CD14-positive monocyte (primary cell): ENCODE measurements at regions not wholly inside any gene's neighbourhood (a gene's known extent, or its start where the extent isn't known, plus 50 kb on each side); places are given as distances from the start of the nearest gene placed in this dataset.

ENCODE experiments used
- DNase-seq, 3 donors: peaks; one replicate each; pipeline ENCODE4 v3.0.0-alpha.2; 2011 to 2022
- H2AFZ ChIP-seq: 2 replicates; pipeline ENCODE4 v1.6.0; 2012; ENCODE audit warnings: mild to moderate bottlenecking, low read depth, low read length, inconsistent platforms; ENCODE audit not compliant: insufficient read depth, poor library complexity, severe bottlenecking
- H3K27ac ChIP-seq, 2 donors: 1 replicate in 1 of 2; 2 replicates in 1 of 2; pipeline ENCODE4 v1.5.1; 2012 to 2013; ENCODE audit warnings: low read length in 2 of 2, control low read depth in 1 of 2, inconsistent platforms in 1 of 2, low read depth in 1 of 2, mild to moderate bottlenecking in 1 of 2
- H3K27me3 ChIP-seq, 2 donors: one replicate each; pipeline versions ENCODE4 v1.6.0 to v1.6.1; 2011 to 2013; ENCODE audit warnings: low read length in 2 of 2; ENCODE audit not compliant: control insufficient read depth in 2 of 2, insufficient read depth in 2 of 2
- H3K36me3 ChIP-seq, 2 donors: replicated peaks in 1 of 2; 1 replicate in 1 of 2; 2 replicates in 1 of 2; pipeline versions ENCODE4 v1.5.1 to v1.6.1; 2012 to 2013; ENCODE audit warnings: low read length in 2 of 2, control low read depth in 1 of 2, inconsistent platforms in 1 of 2, mild to moderate bottlenecking in 1 of 2; ENCODE audit not compliant: insufficient read depth in 2 of 2, control insufficient read depth in 1 of 2
- H3K4me1 ChIP-seq, 2 donors: 1 replicate in 1 of 2; 2 replicates in 1 of 2; pipeline versions ENCODE4 v1.5.1 to v1.6.1; 2012 to 2013; ENCODE audit warnings: low read length in 2 of 2, control low read depth in 1 of 2, inconsistent platforms in 1 of 2, mild to moderate bottlenecking in 1 of 2, moderate library complexity in 1 of 2; ENCODE audit not compliant: insufficient read depth in 2 of 2, control insufficient read depth in 1 of 2
- H3K4me2 ChIP-seq: replicated peaks from 2 replicates; pipeline ENCODE3; 2012; ENCODE audit warnings: low read length, moderate library complexity, mild to moderate bottlenecking; ENCODE audit not compliant: poor library complexity, severe bottlenecking; ENCODE audit errors: extremely low read depth
- H3K4me3 ChIP-seq, 3 experiments: fragments of 200-600 bp in 1 of 3; sonication (generic) in 1 of 3; replicated peaks in 1 of 3; 1 replicate in 2 of 3; 2 replicates in 1 of 3; pipeline ENCODE4 v1.5.1; 2011 to 2013; ENCODE audit warnings: low read length in 3 of 3, mild to moderate bottlenecking in 3 of 3, control low read depth in 2 of 3, low read depth in 2 of 3, inconsistent platforms in 1 of 3, moderate library complexity in 1 of 3
- H3K79me2 ChIP-seq: 2 replicates; pipeline ENCODE4 v1.6.0; 2012; ENCODE audit warnings: mild to moderate bottlenecking, control low read depth, inconsistent platforms, low read length, moderate library complexity; ENCODE audit not compliant: insufficient read depth
- H3K9ac ChIP-seq: 2 replicates; pipeline ENCODE4 v1.6.0; 2017; ENCODE audit warnings: low read length, mild to moderate bottlenecking; ENCODE audit not compliant: insufficient read depth, poor library complexity, severe bottlenecking
- H3K9me3 ChIP-seq, 2 donors: replicated peaks in 1 of 2; 1 replicate in 1 of 2; 2 replicates in 1 of 2; pipeline versions ENCODE4 v1.5.1 to v1.6.1; 2012 to 2013; ENCODE audit warnings: low read length in 2 of 2, control low read depth in 1 of 2; ENCODE audit not compliant: control insufficient read depth in 1 of 2, insufficient read depth in 1 of 2
- H4K20me1 ChIP-seq: 2 replicates; pipeline ENCODE4 v1.6.0; 2012; ENCODE audit warnings: mild to moderate bottlenecking, low read length, control low read depth, moderate library complexity; ENCODE audit not compliant: insufficient read depth
- H3K27ac Mint-ChIP-seq, 7 donors: one replicate each; pipeline ENCODE4 v1.8.0; 2020; ENCODE audit warnings: mild to moderate bottlenecking in 7 of 7, mixed read lengths in 7 of 7, moderate library complexity in 6 of 7, inconsistent platforms in 2 of 7
- H3K27me3 Mint-ChIP-seq, 3 donors: one replicate each; pipeline ENCODE4 v1.8.0; 2021 to 2022; ENCODE audit warnings: low read depth in 3 of 3, mild to moderate bottlenecking in 3 of 3, mixed read lengths in 3 of 3, moderate library complexity in 3 of 3, inconsistent platforms in 1 of 3
- H3K36me3 Mint-ChIP-seq, 2 donors: one replicate each; pipeline ENCODE4 v1.8.0; 2020; ENCODE audit warnings: mixed read lengths in 2 of 2, inconsistent platforms in 1 of 2, mild to moderate bottlenecking in 1 of 2
- H3K4me1 Mint-ChIP-seq: one replicate; pipeline ENCODE4 v1.8.0; 2020; ENCODE audit warnings: mild to moderate bottlenecking, mixed read lengths
- H3K4me3 Mint-ChIP-seq, 2 donors: one replicate each; pipeline ENCODE4 v1.8.0; 2020; ENCODE audit warnings: mild to moderate bottlenecking in 2 of 2, mixed read lengths in 2 of 2, moderate library complexity in 1 of 2
- H3K9me3 Mint-ChIP-seq, 7 donors: one replicate each; pipeline ENCODE4 v1.8.0; 2020 to 2022; ENCODE audit warnings: mixed read lengths in 7 of 7, mild to moderate bottlenecking in 6 of 7, moderate library complexity in 6 of 7, inconsistent platforms in 2 of 7
- CTCF ChIP-seq: fragments of 200-600 bp; IDR thresholded peaks from one replicate; pipeline ENCODE4 v1.8.0; 2022; ENCODE audit warnings: antibody characterized with exemption, mild to moderate bottlenecking
- WGBS: methylation state at CpG from one replicate; pipeline ENCODE4 v1.1.5; 2013; ENCODE audit warnings: missing lambda C conversion rate; ENCODE audit not compliant: insufficient coverage; 5-methylcytosine and 5-hydroxymethylcytosine counted together
- intact Hi-C, 2 donors: fragments of 100-400 bp; cut with micrococcal nuclease; formaldehyde crosslinking; loops; one replicate each; pipeline versions ENCODE4 v1.15.0 to v1.15.1; 2023

GRCh38 chr2:67201521-67201920 is 195.6 kb upstream of the ETAA1 start:
- Mint-ChIP-seq H3K36me3 (no peaks in the 10 kb centered on the region), H3K4me3 (no peak overlapping the region), H3K9me3 (peaks cover 0 to 7% (median 0%) of the 10 kb centered on the region in 7 donors), H3K4me1 (no peaks in the 10 kb centered on the region), H3K27me3 (no peaks in the 10 kb centered on the region), H3K27ac (no peak overlapping the region)
- no peaks in the 10 kb centered on the region for H4K20me1 ChIP-seq
- H3K4me3 ChIP-seq = no peak overlapping the region
- no peaks in the 10 kb centered on the region for H3K79me2 ChIP-seq
- no peak overlapping the region for H3K4me2 ChIP-seq
- no peak overlapping the region for H2AFZ ChIP-seq
- WGBS = 83% methylated on average over 1 of the region's 3 CpGs
- no peaks in the 10 kb centered on the region for H3K4me1 ChIP-seq
- no peak overlapping the region for H3K9ac ChIP-seq
- no peak for TF ChIP-seq CTCF
- no peaks in the 10 kb centered on the region for H3K36me3 ChIP-seq
- intact Hi-C loops = no loop called here
- no peak for DNase-seq
- H3K9me3 ChIP-seq = no peaks in the 10 kb centered on the region
- H3K27me3 ChIP-seq = no peaks in the 10 kb centered on the region
- no peak overlapping the region for H3K27ac ChIP-seq

DNA sequence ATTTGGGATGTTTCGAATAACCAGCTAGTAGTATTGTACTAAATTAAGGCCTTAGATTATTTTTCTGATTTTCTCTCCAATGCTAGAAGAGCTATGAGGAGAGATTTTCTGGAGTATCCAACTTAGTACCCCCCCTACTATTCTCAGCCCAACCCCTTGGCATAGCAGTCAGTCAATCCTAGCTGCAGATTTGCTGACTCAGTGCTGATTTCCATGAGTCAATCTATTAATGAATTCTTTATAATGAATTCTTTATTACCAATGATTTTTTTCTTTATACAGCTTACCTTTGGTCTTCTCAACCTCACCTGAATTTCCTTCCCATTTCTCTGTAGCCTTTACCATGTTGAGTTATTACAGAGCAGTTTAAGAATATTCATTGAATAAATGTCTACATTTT is 192.8 kb upstream of the ETAA1 start:
- no peaks in the 10 kb centered on the region for H4K20me1 ChIP-seq
- no peak overlapping the region for H2AFZ ChIP-seq
- H3K27me3 ChIP-seq = no peaks in the 10 kb centered on the region
- H3K9me3 ChIP-seq = no peaks in the 10 kb centered on the region
- H3K79me2 ChIP-seq = no peaks in the 10 kb centered on the region
- H3K4me3 ChIP-seq = no peak overlapping the region
- DNase-seq = no peak
- H3K9ac ChIP-seq = no peak overlapping the region
- no peaks in the 10 kb centered on the region for H3K36me3 ChIP-seq
- no peak overlapping the region for H3K4me3 Mint-ChIP-seq
- no peak for TF ChIP-seq CTCF
- no peak overlapping the region for H3K27ac ChIP-seq
- no peaks in the 10 kb centered on the region for H3K4me1 Mint-ChIP-seq
- H3K27me3 Mint-ChIP-seq = no peaks in the 10 kb centered on the region
- no peak overlapping the region for H3K27ac Mint-ChIP-seq
- no peaks in the 10 kb centered on the region for H3K4me1 ChIP-seq
- no peak overlapping the region for H3K4me2 ChIP-seq
- WGBS = no CpG with 5 or more reads among the region's 1 CpG
- H3K36me3 Mint-ChIP-seq = no peaks in the 10 kb centered on the region
- intact Hi-C loops = no loop called here
- H3K9me3 Mint-ChIP-seq = peaks cover 0 to 2% (median 0%) of the 10 kb centered on the region in 7 donors
